Right ventricle myocardium inferior (tissue), 1 donor: ENCODE measurements at regions not wholly inside any gene's neighbourhood (a gene's known extent, or its start where the extent isn't known, plus 50 kb on each side); places are given as distances from the start of the nearest gene placed in this dataset.

Experiments
- ATAC-seq: fragments of 200-7000 bp; cut with Tn5 transposase; one replicate; pipeline ENCODE4 v1.9.1; 2020; ENCODE audit warnings: mild to moderate bottlenecking, moderate library complexity
- DNase-seq: peaks from one replicate; pipeline ENCODE4 v3.0.0; 2021; ENCODE audit errors: missing footprints
- intact Hi-C: fragments of 100-400 bp; cut with DNase I; formaldehyde crosslinking; loops from one replicate; pipeline ENCODE4 v1.11.0; 2022
- donor health status: DM: no; HTN: yes; CAD: no; lungs with severe emphysema.

DNA sequence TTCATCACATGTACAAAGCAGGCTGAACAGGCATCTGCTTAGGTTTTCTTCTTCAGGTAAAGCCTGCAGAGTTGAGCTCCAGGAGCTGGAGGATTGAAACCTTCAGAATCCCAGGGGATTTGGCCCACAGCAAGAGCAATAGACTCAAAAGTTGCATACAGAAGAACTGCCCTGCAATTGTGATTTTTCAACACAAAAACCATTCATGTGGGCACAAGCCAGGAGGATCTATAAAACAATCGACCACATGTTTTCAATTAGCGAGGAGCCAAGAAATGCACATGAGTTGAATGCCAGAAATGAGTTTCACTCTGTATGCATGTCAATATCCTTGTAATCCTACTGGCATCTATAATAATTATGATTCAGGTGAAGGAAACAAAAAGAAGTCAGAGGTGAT is 576.4 kb downstream of the HDGFL1 start:
- no peak for ATAC-seq
- no peak for DNase-seq
- intact Hi-C loops: no loop called here

DNA sequence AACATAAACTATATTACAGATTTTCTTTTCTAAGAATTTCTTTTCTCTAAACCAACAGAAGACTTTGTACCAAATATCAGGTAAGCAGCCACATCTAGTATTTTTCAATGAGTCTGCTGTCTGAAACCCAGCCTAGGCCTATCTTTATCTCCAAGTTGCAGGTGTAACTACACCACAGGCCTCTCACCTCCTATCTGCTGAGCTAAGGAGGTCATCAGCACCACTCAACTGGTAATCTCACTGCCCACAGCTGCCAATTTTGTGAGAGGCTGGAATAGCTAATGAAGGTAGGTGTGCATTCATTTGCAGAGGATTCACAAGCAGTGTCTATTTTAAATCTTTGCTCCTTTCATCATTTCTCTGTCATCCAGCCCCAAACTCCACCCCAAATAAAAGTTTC is 584.8 kb downstream of the HDGFL1 start:
- DNase-seq (no peak), ATAC-seq (no peak)
- intact Hi-C loops: no loop called here

- DNase-seq: no peak
- intact Hi-C loops: no loop called here
- ATAC-seq: no peak
Measured at GRCh38 chr6:23170049-23170448, 600.7 kb downstream of the HDGFL1 start.

GRCh38 chr6:23173234-23173633 is 603.9 kb downstream of the HDGFL1 start:
- ATAC-seq (no peak), DNase-seq (no peak)
- intact Hi-C loops: no loop called here

GRCh38 chr6:23174781-23175361 is 605.5 kb downstream of the HDGFL1 start:
- intact Hi-C loops: no loop called here
- ATAC-seq (no peak), DNase-seq (no peak)

GRCh38 chr6:23175391-23175790 is 606.0 kb downstream of the HDGFL1 start:
- intact Hi-C loops: no loop called here
- DNase-seq: no peak
- ATAC-seq: no peak

- DNase-seq: no peak
- intact Hi-C loops: no loop called here
- ATAC-seq: no peak
Measured at GRCh38 chr6:23176471-23176870, 607.1 kb downstream of the HDGFL1 start.

- intact Hi-C loops: no loop called here
- ATAC-seq (no peak), DNase-seq (no peak)
Measured at GRCh38 chr6:23176883-23177282, 607.5 kb downstream of the HDGFL1 start.

DNA sequence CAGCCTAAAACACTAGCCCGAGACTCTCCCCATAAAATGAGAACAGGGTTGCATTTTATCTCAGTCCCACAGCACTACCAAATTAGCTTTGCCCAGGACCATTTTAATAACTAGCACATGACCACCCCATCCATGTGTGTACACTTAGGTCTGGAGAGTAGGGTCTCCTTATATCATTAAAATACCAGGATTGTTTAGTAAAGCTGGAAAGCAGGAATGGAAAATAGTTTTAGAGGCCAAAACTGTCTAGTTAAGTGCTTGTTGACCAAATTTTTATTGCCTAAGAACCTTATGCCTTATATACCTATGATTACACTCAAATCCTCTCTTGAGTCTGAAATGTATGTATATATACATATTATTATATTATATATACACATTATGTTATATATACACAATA is 608.4 kb downstream of the HDGFL1 start:
- intact Hi-C loops: no loop called here
- no peak for ATAC-seq
- DNase-seq: no peak

GRCh38 chr6:23179994-23180393 is 610.6 kb downstream of the HDGFL1 start:
- ATAC-seq (no peak), DNase-seq (no peak)
- intact Hi-C loops: no loop called here

DNA sequence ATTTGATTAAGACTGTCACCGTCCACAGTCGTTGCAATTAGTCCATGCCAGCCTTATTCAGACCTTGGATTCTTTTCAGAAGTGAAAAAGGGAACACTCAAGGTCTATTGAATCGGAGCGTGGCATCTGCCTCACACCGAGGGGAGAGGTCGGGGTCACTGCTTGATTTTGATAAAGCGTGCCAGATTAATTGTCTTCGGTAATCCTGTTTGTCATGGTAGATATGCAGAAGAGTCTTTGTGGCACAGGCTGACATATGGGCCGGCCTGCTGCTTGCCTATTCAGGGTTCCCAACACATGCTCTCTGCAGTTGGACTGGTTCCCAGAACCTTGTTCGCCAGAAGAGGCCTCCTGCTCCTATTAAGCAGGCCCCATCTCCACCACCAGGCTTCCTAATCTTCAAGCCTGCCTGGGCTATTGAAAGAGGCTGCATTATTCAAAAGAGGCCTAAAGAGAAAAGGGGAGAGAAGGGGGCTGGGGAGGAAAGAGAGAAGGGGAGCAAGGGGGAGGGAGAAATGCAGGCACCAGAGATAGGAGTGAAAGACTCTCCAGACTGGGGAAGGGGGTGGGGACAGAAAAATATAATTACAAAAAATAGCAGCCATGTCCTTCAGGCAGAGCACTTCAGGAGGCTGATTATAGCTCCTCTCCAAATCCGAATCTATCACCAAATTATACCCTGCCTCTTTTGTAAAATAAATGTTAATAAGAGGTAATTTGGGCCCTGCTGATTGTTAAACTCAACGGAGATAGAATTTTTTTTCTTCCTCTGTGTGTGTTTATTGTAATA is 611.3 kb downstream of the HDGFL1 start:
- DNase-seq: peak; percentile 77
- ATAC-seq: peak; percentile 96
- intact Hi-C loops: no loop called here

DNA sequence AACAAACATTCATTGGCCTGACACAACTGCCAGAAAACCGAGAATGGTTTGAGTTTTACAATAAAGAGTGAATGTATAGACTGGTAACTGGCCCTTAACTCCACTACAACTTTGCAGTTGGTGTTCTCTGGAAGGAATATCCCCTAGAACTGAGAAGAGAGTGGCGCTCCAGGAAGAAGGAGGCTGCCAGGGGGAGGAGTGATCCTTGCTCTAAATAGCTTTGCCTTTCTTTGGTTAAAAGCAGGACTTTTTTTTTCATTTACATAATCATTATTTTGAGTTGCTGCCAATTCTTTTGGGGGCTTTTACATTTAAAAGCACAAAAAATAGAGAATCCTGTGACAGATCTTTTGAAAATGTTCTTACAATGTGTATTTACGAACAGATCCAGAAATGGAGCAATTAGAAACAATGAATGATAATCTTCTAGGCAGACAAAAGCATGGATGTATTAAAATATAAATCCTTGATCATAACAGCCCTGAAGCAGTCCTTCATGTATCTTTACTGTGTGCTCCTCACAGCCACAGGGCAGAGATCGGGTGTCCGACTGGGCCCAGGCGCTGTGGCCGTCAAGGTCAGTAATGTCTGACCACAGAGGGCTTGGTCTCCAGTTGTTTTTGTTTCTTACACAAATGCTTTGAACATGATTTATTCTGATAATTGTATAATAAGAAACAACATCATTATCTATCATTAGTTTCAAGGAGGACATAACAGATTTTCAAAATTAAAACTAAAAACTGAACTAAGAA is 612.2 kb downstream of the HDGFL1 start:
- intact Hi-C loops: no loop called here
- no peak for DNase-seq
- ATAC-seq: no peak

- no peak for ATAC-seq
- DNase-seq: no peak
- intact Hi-C loops: no loop called here
Measured at GRCh38 chr6:23183846-23184245, 614.5 kb downstream of the HDGFL1 start.

DNA sequence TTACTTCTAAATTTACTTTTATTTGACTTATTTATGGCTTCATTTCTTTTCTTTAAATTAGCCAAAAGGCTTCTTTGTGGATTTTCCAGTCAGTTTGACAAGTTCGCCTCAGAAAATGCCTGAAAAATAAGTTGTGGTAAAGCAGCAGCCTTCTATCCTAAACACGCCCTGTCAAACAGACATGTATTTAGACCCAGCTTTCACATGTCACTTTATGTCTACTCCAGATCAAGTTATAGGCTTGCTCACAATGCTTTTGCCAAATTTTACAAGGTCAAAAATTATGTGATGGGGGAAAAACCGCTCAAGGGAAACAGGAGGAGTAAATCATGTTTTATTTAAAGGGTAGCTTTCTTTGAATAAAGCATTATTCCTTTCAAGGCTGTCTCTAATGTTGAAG is 615.0 kb downstream of the HDGFL1 start:
- intact Hi-C loops: no loop called here
- DNase-seq (no peak), ATAC-seq (no peak)

DNA sequence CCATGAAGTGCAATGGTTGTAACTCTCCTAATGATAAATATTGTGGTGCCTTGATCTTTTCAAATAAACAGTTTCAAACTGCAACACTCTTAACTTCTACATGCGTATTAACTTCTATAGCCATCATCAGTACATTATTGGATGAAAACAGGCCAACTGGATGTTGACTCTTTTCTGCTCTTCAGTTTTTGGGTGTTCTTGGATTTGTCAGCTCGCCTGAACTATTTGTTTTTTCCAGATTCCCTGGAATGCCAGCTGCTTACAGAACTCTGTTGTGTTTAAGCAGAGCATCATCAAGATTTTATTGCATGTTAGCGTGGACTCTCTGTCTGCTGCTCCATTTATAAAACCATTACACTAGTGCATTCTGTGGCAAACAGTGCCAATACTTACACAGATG is 626.1 kb downstream of the HDGFL1 start:
- DNase-seq (no peak), ATAC-seq (no peak)
- intact Hi-C loops: no loop called here

DNA sequence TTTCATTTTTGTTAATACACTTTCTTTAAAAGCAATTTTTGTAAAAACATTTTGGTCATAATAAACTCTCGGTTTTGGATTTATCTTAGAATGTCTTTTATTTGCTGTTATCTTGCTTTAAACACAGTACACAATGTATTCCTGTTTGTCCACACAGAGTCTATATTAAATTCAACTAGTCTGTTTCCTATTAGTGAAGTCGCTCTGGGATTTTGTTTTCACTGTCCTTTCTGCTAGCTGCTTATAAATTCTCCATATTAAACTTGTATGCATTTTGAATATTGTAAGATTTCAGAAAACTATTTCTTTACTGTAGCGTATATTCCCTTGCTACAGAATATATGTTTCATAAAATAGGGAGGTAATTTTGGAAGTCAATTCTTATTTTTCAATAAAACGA is 630.2 kb downstream of the HDGFL1 start:
- ATAC-seq (no peak), DNase-seq (no peak)
- intact Hi-C loops: no loop called here

- ATAC-seq (no peak), DNase-seq (no peak)
- intact Hi-C loops: no loop called here
Measured at GRCh38 chr6:23200946-23201345, 631.6 kb downstream of the HDGFL1 start.

GRCh38 chr6:23202207-23202606 is 632.8 kb downstream of the HDGFL1 start:
- peak; percentile 75 for ATAC-seq
- DNase-seq: no peak
- intact Hi-C loops: no loop called here

- no peak for DNase-seq
- ATAC-seq: no peak
- intact Hi-C loops: no loop called here
Measured at GRCh38 chr6:23212398-23212797, 643.0 kb downstream of the HDGFL1 start.

GRCh38 chr6:23213193-23213592 is 643.8 kb downstream of the HDGFL1 start:
- intact Hi-C loops: no loop called here
- DNase-seq (no peak), ATAC-seq (no peak)
